Stimulated activated CD4-positive, alpha-beta T cell treated with anti-CD3 and anti-CD28 coated beads, Interleukin-1b, Interleukin-23, amount 100 ng/mL, for 48 hours (primary cell): ENCODE measurements at regions not wholly inside any gene's neighbourhood (a gene's known extent, or its start where the extent isn't known, plus 50 kb on each side); places are given as distances from the start of the nearest gene placed in this dataset.
"Not testable (repeated sequence)": the region's sequence is repeated elsewhere in the genome, so short reads cannot be mapped to it uniquely, and the experiment has no call there.

Source experiments
- DNase-seq: peaks from one replicate; pipeline ENCODE4 v3.0.0-alpha.2; 2020

DNA sequence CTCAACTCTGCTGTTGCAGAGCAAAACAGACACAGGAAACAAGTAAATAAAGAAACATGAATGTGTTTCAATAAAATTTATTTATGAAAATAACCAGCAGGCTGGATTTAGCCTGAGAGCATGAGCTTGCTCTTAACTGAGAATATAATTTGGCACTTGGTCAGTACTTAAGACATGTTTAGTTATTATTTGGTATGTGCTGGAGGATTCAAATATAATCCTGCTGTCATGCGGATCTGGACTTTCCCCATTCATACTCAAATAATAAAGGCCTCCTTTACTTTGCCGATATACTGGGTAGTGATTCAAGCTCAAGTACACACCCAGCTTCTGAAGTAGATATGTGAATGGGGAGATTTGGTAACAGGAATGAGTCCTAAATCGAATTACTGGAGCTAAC lies 465.5 kb upstream of the HS3ST1 start:
- DNase-seq = no peak

- DNase-seq = no peak
These were observed 460.4 kb upstream of the HS3ST1 start for GRCh38 chr4:11889099-11889498.

GRCh38 chr4:11881947-11882346 lies 453.3 kb upstream of the HS3ST1 start:
- DNase-seq = no peak

GRCh38 chr4:11881364-11881763 lies 452.7 kb upstream of the HS3ST1 start:
- DNase-seq = no peak

GRCh38 chr4:11878241-11878640 lies 449.5 kb upstream of the HS3ST1 start:
- no peak for DNase-seq

- no peak for DNase-seq
These were observed 447.4 kb upstream of the HS3ST1 start for GRCh38 chr4:11876104-11876503.

GRCh38 chr4:11869191-11869870 lies 440.6 kb upstream of the HS3ST1 start:
- no peak for DNase-seq

- no peak for DNase-seq
These were observed 437.7 kb upstream of the HS3ST1 start for GRCh38 chr4:11866391-11866790.

GRCh38 chr4:11860996-11861395 lies 432.3 kb upstream of the HS3ST1 start:
- no peak for DNase-seq

DNA sequence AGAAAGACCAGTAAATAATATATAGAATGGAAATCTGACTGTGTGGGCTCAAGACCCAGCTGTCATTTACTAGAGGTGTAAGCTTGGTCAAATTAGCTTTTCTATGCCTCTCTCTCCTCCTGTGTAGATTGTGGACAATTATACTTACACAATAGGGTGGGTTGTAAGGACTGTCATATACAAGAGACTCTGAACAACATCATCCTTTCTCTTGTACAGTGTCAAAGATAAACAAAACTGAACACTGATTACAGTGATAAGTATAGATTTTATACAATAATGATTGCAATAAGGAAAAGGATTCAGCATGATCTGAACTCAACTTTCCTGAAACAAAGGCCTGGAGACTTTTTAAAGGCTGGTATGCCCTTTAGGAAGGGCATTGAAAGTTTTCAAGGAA lies 429.2 kb upstream of the HS3ST1 start:
- no peak for DNase-seq

DNA sequence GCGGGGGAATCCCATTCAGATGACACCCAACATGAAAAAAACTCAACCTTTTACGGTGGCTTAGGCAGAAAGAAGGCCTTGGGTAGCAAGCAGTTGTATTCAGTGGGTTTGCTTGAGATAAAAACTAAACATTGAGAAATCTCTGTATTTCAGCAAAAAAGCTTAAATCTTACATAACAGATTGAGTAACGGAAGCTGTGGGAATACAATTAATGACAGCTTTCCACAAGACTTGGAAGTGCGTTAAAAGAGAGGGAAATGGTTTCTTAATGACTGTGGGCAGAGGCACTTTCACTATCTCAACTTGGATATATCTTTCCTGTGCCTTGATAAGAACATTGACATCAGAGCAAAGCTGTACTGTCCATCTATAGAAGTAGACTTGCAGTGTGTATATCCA lies 418.5 kb upstream of the HS3ST1 start:
- DNase-seq = no peak

DNA sequence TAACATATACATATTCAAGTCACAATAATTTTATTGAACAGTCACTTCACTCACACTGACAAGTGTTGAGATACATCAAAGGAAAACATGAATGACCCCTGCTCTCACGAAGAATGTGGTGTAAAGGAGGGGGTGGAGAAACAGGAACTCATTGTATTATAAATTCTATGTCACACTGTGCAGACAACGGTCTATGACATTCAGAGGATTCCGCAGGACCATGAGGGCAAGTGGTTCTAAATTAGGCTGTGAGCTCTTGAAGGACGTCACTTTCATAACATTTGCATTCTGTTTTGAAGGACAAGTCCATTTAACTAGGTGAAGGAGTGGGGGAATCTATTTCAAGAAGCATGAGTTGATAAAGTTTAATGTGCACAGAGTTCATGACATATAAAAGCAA lies 415.2 kb upstream of the HS3ST1 start:
- no peak for DNase-seq

DNA sequence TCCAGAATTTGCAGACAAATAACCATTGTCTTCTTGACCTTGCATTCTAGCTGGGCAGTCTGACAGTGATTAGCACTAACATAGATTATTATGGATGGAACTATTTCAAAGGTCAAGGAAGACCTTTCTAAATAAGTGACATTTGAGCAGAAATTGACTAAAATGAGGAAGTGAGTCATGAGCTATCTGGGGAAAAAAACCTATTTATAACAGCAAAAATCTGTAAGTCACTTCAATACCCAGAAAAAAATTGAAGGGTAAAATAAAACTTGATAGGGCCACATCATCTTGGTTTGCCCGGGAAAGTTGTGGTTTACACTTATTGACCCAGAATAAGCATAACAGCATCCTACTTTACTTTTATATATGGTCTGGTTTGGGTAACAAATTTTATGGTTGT lies 414.6 kb upstream of the HS3ST1 start:
- DNase-seq = no peak

DNA sequence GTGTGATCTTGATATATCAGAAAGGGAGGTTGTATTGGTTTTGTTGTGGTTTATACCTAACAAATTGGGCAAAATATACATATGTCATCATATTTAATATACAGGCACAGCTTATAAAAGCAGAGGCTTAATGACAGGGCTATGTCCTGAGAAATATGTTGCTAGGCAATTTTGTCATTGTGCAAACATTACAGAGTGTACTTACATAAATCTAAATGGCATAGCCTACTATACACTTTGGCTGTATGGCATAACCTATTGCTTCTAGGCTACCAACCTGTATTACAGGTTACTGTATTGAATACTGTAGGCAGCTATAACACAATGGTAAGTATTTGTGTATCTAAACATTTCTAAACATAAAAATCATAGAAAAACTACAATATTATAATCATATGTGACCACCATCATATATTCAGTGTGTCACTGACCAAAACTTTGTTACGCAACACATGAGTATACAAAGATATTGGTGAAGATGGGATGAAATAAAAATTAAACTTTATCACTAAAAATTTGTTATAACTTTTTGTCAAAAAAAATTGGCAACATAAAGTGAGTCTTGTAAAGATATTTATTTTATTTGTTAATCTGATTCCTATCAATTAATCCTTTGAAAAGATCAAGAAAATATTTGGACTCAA lies 414.0 kb upstream of the HS3ST1 start:
- no peak for DNase-seq

DNA sequence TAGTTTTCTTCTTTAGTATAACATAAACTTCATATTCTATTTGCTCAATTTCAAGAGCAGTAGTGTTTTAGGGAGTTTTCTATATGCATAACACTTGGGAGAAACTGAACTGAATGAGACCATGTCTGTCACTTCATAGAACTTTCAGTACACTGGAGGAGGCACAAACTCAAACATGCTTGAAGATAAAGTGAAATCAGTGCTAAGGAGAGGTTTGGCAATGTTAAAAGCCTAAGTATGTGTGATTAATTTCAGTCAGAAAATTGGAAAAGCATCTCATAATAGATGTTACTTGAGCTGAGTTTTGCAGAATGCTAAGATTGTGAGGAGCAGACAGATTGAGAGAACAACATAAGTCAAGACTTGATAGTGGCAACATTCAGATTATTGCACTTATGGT lies 411.2 kb upstream of the HS3ST1 start:
- no peak for DNase-seq

GRCh38 chr4:11831739-11832138 lies 403.0 kb upstream of the HS3ST1 start:
- no peak for DNase-seq

DNA sequence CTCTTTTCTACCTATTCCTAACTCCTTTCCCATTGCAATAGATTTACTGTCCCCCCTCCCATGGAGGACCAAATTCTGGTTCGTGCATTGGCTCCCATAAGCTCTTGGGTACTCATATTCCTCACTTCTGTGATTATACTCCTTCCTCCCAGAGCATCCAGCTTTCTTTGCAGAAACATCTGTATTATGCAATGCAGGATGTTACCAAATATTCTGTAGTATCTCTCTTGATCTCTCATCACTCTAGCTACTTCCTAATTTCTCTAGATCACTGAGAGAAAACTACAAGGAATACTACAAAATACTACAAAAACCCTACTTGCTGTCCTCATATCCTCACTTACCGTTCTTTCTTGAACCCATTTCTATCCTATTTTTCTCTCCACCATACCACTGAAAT lies 395.9 kb upstream of the HS3ST1 start:
- DNase-seq = no peak

- no peak for DNase-seq
These were observed 393.2 kb upstream of the HS3ST1 start for GRCh38 chr4:11821772-11822430.

- no peak for DNase-seq
These were observed 388.4 kb upstream of the HS3ST1 start for GRCh38 chr4:11817088-11817487.

- DNase-seq = no peak
These were observed 386.1 kb upstream of the HS3ST1 start for GRCh38 chr4:11814758-11815157.

- DNase-seq = no peak
These were observed 385.3 kb upstream of the HS3ST1 start for GRCh38 chr4:11813951-11814446.

DNA sequence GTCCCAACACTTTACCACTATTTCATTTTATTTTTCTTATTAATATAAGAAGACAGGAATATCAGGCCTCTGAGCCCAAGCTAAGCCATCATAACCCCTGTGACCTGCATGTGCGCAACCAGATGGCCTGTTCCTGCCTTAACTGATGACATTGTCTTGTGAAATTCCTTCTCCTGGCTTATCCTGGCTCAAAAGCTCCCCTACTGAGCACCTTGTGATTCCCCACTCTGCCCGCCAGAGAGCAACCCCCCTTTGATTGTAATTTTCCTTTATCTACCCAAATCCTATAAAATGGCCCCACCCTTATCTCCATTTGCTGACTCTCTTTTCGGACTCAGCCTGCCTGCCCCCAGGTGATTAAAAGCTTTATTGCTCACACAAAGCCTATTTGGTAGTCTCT lies 382.8 kb upstream of the HS3ST1 start:
- not testable (repeated sequence) for DNase-seq

DNA sequence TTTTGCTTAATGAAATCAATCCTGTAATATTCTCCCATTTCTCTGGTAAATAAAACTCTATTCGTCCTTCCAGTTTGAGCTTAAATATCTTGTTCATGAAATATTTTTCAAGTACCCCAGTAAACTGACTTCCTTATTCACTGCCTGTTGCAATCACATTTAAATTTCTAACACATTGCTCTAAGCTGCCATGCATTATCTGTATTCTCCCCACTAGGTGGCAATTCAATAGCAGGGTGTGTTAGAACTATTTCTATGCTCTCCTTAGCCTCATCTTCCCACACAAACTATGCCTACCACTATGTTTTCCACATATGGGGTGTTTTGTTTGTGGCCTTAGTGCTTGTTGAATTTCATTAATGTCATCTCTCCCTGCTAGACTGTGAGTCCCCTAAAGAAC lies 377.1 kb upstream of the HS3ST1 start:
- no peak for DNase-seq
